Calu3 (cell line): ENCODE measurements at regions not wholly inside any gene's neighbourhood (a gene's known extent, or its start where the extent isn't known, plus 50 kb on each side); places are given as distances from the start of the nearest gene placed in this dataset.

Experiments
- BruUV-seq: library from RNA; stranded (reverse); fragments of 400-500 nt; replicated peaks from 2 replicates; lab custom pipeline; 2021; lab: Mats Ljungman, UMichigan
- CTCF ChIA-PET: fragments of 300-600 bp; sonication (Branson Sonifier 250); formaldehyde crosslinking; loops from one replicate; lab custom pipeline; 2022; ENCODE audit warnings: antibody characterized with exemption; lab: Charles Lee
- DNase-seq: peaks from one replicate; pipeline ENCODE4 v3.0.0; 2022
- H3K27ac Mint-ChIP-seq: one replicate; pipeline ENCODE4 v1.8.0; 2022; ENCODE audit warnings: mixed read lengths; ENCODE audit not compliant: unreplicated experiment
- H3K27me3 Mint-ChIP-seq: one replicate; pipeline ENCODE4 v1.8.0; 2022; ENCODE audit warnings: mixed read lengths; ENCODE audit not compliant: unreplicated experiment
- H3K36me3 Mint-ChIP-seq: one replicate; pipeline ENCODE4 v1.8.0; 2022; ENCODE audit warnings: mild to moderate bottlenecking, moderate library complexity, mixed read lengths; ENCODE audit not compliant: insufficient read depth, unreplicated experiment
- H3K4me1 Mint-ChIP-seq: one replicate; pipeline ENCODE4 v1.8.0; 2022; ENCODE audit warnings: mild to moderate bottlenecking, low read depth, mixed read lengths; ENCODE audit not compliant: unreplicated experiment
- H3K4me3 Mint-ChIP-seq: one replicate; pipeline ENCODE4 v1.8.0; 2022; ENCODE audit warnings: mild to moderate bottlenecking, low read depth, moderate library complexity, mixed read lengths; ENCODE audit not compliant: unreplicated experiment
- H3K9me3 Mint-ChIP-seq: one replicate; pipeline ENCODE4 v1.8.0; 2022; ENCODE audit warnings: low read depth, mixed read lengths; ENCODE audit not compliant: unreplicated experiment
- intact Hi-C: fragments of 100-400 bp; cut with micrococcal nuclease; formaldehyde crosslinking; loops from one replicate; pipeline ENCODE4 v1.10.0; 2022; ENCODE audit not compliant: unreplicated experiment
- TF ChIP-seq, protein P1 (sequence below): fragments of 200-600 bp; IDR thresholded peaks from one replicate; pipeline ENCODE4 v1.8.0; 2022; ENCODE audit warnings: antibody characterized with exemption; ENCODE audit not compliant: unreplicated experiment

DNA sequence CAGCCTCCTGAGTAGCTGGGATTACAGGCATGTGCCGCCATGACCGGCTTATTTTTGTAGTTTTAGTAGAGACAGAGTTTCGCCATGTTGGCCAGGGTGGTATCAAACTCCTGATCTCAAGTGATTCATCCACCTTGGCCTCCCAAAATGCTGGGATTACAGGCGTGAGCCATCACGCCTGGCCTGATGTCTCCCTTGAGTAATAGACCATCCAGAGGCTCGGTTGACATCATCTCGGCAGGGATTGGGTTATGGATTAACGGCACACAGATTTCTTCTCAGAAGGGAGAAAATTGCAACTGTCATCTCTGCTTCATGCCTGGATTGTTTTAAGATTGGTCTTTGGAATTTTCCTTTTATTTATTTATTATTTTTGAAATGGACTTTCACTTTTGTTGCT lies 239.2 kb upstream of the LARGE1 start:
- Mint-ChIP-seq H3K4me3 (no peak overlapping the region), H3K36me3 (no peaks in the 10 kb centered on the region), H3K9me3 (peaks cover 26% of the 10 kb centered on the region), H3K27me3 (no peaks in the 10 kb centered on the region), H3K4me1 (no peaks in the 10 kb centered on the region), H3K27ac (no peak overlapping the region)
- intact Hi-C loops: no loop called here
- BruUV-seq: no TSS peak
- TF ChIP-seq, protein P1, sequence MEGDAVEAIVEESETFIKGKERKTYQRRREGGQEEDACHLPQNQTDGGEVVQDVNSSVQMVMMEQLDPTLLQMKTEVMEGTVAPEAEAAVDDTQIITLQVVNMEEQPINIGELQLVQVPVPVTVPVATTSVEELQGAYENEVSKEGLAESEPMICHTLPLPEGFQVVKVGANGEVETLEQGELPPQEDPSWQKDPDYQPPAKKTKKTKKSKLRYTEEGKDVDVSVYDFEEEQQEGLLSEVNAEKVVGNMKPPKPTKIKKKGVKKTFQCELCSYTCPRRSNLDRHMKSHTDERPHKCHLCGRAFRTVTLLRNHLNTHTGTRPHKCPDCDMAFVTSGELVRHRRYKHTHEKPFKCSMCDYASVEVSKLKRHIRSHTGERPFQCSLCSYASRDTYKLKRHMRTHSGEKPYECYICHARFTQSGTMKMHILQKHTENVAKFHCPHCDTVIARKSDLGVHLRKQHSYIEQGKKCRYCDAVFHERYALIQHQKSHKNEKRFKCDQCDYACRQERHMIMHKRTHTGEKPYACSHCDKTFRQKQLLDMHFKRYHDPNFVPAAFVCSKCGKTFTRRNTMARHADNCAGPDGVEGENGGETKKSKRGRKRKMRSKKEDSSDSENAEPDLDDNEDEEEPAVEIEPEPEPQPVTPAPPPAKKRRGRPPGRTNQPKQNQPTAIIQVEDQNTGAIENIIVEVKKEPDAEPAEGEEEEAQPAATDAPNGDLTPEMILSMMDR: no peak
- CTCF ChIA-PET: no interaction called here
- no peak for DNase-seq

DNA sequence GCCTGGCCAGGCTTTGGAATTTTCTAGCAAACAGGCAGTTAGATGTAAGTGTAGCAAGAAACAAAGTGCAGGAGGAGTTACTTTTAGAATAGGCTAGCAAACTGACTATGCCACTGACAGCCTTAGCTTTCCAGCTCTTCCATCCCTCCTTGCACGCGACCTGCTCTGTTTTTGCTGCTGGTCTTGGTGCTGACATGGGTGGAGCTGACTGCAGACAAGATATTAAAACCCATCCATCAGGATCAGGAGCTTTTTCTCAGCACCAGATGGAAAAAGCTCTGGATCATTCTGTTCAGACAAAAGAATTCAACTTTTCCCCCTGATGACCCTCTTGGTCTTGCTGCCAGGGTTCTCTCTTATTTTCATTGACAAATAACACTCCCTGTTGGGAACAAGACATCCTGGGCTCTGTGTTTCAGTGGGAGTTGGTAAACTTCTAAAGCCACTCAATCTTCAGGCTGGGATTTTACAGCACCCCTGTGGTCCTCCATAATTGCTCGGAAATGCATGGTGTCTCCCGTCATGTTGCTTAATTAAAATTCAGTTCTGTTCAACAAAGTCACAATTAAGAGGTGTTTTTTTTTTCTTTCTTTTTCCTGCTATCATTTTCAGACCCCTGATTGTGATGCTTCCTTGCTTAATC lies 240.0 kb upstream of the LARGE1 start:
- no peaks in the 10 kb centered on the region for H3K4me1 Mint-ChIP-seq
- intact Hi-C loops: no loop called here
- no peak overlapping the region for H3K4me3 Mint-ChIP-seq
- TF ChIP-seq, protein P1: no peak
- no peaks in the 10 kb centered on the region for H3K36me3 Mint-ChIP-seq
- CTCF ChIA-PET: no interaction called here
- H3K27me3 Mint-ChIP-seq: no peaks in the 10 kb centered on the region
- H3K9me3 Mint-ChIP-seq: peaks cover 24% of the 10 kb centered on the region
- no peak overlapping the region for H3K27ac Mint-ChIP-seq
- no peak for DNase-seq
- BruUV-seq: no TSS peak

DNA sequence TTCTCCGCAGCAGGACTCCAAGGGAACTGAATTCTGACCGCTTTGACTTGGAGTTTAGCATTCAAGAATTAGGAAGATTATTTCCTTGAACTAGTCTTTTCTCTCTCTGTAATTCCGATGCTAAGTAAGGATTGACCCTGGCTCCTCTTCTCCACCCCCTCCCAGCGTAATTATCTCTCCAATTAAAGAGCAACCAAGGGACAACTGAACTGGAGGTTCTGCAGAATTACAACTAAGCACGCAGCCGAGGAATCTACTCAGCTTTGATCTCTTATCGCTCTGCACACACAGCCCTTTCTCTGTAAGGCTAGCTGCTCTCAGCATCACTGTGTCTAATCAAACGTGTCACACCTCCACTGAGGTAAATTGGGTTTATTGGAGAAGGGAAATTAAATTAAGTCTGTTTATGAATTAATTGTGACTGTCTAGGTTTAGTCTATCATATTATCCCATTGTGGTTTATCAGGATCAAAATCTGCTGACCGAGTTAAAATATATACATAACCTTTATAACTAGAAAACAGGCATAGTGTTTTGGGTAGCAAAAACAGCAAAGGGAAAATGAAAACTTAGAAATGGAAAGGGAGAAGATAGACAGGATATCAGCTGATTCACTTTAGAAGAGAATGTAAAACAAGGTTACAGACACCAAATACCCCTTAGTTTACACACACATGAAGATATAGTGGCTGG lies 241.3 kb upstream of the LARGE1 start:
- Mint-ChIP-seq H3K36me3 (no peaks in the 10 kb centered on the region), H3K27me3 (no peaks in the 10 kb centered on the region), H3K27ac (no peak overlapping the region), H3K9me3 (peaks cover 24% of the 10 kb centered on the region), H3K4me1 (no peaks in the 10 kb centered on the region), H3K4me3 (no peak overlapping the region)
- CTCF ChIA-PET: no interaction called here
- intact Hi-C loops: no loop called here
- no peak for DNase-seq
- no TSS peak for BruUV-seq
- TF ChIP-seq, protein P1: no peak

DNA sequence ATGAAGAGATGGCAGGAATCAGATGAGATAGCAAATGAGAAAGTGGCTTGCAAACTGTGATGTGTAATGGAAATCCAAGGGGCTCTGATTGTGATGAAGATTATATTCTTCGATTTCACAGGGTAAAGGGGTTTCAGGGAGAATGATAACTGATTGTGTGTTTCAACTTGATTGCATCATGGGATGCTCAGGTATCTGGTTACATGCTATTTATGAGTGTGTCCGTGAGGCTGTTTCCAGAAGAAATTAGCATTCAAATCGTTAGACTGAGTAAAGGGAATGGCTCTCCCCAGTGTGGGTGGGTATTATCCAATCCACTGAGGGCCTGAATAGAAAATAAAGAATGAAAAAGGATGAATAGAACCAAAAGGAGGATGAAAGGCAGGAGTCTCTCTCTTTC lies 278.7 kb upstream of the LARGE1 start:
- no peaks in the 10 kb centered on the region for H3K4me1 Mint-ChIP-seq
- no peak overlapping the region for H3K27ac Mint-ChIP-seq
- H3K36me3 Mint-ChIP-seq: no peaks in the 10 kb centered on the region
- CTCF ChIA-PET: no interaction called here
- no peak overlapping the region for H3K4me3 Mint-ChIP-seq
- intact Hi-C loops: no loop called here
- H3K27me3 Mint-ChIP-seq: no peaks in the 10 kb centered on the region
- no TSS peak for BruUV-seq
- DNase-seq: no peak
- TF ChIP-seq, protein P1: no peak
- peaks cover 18% of the 10 kb centered on the region for H3K9me3 Mint-ChIP-seq
